HL-60 (cell line): ENCODE measurements at regions not wholly inside any gene's neighbourhood (a gene's known extent, or its start where the extent isn't known, plus 50 kb on each side); places are given as distances from the start of the nearest gene placed in this dataset.

Source experiments
- DNase-seq, 2 experiments: peaks; one replicate each; pipeline ENCODE4 v3.0.0-alpha.2; 2010 to 2020; ENCODE audit warnings: low read depth in 1 of 2, low spot score in 1 of 2
- H3K27ac ChIP-seq: fragments of 250-450 bp; sonication (Bioruptor Pico); replicated peaks from 2 replicates; pipeline ENCODE4 v1.5.1; 2020; ENCODE audit warnings: mild to moderate bottlenecking, moderate library complexity
- H3K27me3 ChIP-seq: fragments of 250-450 bp; sonication (Bioruptor Pico); 2 replicates; pipeline ENCODE4 v1.5.1; 2021; ENCODE audit warnings: mild to moderate bottlenecking, moderate library complexity; ENCODE audit not compliant: insufficient read depth, poor library complexity, severe bottlenecking
- H3K4me3 ChIP-seq: replicated peaks from 2 replicates; pipeline ENCODE4 v1.5.1; 2011; ENCODE audit warnings: mild to moderate bottlenecking, control low read depth, low read length; ENCODE audit not compliant: insufficient read depth
- GABPA ChIP-seq: IDR thresholded peaks from 2 replicates; pipeline ENCODE4 v1.6.1; 2012; ENCODE audit warnings: low read depth
- POLR2AphosphoS5 ChIP-seq: IDR thresholded peaks from 2 replicates; pipeline ENCODE4 v1.6.1; 2012; ENCODE audit warnings: low read depth
- SPI1 ChIP-seq: IDR thresholded peaks from 2 replicates; pipeline ENCODE4 v1.6.1; 2012; ENCODE audit warnings: low read depth, mild to moderate bottlenecking, borderline replicate concordance
- TF ChIP-seq, protein P1 (sequence below): IDR thresholded peaks from one replicate; pipeline ENCODE4 v1.5.1; 2011; ENCODE audit warnings: low read length, control low read depth, inconsistent platforms; ENCODE audit not compliant: insufficient read depth
- TF ChIP-seq, protein P2 (sequence below): IDR thresholded peaks from 2 replicates; pipeline ENCODE4 v1.6.1; 2012; ENCODE audit warnings: low read depth; ENCODE audit not compliant: insufficient replicate concordance

DNA sequence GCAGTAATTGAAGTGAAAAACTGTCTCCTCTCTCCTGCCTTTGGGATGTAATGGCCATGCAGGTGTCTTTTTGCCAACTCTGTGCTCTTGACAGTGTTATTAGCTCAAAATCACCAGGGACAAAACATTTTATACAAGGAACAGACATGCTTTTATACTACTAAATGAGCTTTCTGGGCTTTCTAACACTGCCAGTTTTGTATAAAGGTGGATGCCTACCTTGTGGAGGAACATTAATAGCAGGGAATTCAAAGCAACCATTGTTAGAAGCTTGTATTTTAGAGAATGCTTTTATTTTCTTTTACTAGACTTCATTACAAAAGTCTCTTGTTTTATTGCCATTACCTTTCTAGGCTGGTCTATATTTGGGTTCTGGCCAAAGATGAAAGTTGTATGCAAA, 54.7 kb upstream of the ARSJ start:
- Histone ChIP-seq H3K27me3 (no peaks in the 10 kb centered on the region), H3K4me3 (no peak overlapping the region), H3K27ac (no peak overlapping the region)
- no peak for TF ChIP-seq POLR2AphosphoS5
- TF ChIP-seq SPI1: no peak
- no peak for DNase-seq

DNA sequence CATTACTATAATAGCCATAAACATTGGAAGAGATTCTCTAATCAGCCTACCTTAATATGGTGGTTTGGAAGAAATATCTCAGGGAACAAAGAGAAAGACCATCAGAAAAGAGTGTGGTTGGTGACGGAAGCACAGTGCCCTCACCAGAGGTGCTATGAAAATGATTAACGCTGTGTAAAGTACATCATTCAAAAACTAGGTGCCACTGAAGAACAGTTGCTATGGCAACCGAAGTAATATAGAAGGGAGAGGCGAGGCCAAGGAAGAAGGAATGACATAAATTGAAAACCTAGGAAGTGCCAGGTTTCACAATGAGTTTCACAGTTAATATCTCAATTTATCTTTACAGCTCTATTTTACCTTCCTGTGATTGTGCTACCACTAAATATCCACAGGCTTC, 57.0 kb upstream of the ARSJ start:
- Histone ChIP-seq H3K4me3 (no peak overlapping the region), H3K27ac (no peak overlapping the region), H3K27me3 (no peaks in the 10 kb centered on the region)
- TF ChIP-seq GABPA (no peak), POLR2AphosphoS5 (no peak), SPI1 (no peak)
- TF ChIP-seq, protein P1, sequence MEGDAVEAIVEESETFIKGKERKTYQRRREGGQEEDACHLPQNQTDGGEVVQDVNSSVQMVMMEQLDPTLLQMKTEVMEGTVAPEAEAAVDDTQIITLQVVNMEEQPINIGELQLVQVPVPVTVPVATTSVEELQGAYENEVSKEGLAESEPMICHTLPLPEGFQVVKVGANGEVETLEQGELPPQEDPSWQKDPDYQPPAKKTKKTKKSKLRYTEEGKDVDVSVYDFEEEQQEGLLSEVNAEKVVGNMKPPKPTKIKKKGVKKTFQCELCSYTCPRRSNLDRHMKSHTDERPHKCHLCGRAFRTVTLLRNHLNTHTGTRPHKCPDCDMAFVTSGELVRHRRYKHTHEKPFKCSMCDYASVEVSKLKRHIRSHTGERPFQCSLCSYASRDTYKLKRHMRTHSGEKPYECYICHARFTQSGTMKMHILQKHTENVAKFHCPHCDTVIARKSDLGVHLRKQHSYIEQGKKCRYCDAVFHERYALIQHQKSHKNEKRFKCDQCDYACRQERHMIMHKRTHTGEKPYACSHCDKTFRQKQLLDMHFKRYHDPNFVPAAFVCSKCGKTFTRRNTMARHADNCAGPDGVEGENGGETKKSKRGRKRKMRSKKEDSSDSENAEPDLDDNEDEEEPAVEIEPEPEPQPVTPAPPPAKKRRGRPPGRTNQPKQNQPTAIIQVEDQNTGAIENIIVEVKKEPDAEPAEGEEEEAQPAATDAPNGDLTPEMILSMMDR: no peak
- TF ChIP-seq, protein P2, sequence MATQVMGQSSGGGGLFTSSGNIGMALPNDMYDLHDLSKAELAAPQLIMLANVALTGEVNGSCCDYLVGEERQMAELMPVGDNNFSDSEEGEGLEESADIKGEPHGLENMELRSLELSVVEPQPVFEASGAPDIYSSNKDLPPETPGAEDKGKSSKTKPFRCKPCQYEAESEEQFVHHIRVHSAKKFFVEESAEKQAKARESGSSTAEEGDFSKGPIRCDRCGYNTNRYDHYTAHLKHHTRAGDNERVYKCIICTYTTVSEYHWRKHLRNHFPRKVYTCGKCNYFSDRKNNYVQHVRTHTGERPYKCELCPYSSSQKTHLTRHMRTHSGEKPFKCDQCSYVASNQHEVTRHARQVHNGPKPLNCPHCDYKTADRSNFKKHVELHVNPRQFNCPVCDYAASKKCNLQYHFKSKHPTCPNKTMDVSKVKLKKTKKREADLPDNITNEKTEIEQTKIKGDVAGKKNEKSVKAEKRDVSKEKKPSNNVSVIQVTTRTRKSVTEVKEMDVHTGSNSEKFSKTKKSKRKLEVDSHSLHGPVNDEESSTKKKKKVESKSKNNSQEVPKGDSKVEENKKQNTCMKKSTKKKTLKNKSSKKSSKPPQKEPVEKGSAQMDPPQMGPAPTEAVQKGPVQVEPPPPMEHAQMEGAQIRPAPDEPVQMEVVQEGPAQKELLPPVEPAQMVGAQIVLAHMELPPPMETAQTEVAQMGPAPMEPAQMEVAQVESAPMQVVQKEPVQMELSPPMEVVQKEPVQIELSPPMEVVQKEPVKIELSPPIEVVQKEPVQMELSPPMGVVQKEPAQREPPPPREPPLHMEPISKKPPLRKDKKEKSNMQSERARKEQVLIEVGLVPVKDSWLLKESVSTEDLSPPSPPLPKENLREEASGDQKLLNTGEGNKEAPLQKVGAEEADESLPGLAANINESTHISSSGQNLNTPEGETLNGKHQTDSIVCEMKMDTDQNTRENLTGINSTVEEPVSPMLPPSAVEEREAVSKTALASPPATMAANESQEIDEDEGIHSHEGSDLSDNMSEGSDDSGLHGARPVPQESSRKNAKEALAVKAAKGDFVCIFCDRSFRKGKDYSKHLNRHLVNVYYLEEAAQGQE: no peak
- no peak for DNase-seq

DNA sequence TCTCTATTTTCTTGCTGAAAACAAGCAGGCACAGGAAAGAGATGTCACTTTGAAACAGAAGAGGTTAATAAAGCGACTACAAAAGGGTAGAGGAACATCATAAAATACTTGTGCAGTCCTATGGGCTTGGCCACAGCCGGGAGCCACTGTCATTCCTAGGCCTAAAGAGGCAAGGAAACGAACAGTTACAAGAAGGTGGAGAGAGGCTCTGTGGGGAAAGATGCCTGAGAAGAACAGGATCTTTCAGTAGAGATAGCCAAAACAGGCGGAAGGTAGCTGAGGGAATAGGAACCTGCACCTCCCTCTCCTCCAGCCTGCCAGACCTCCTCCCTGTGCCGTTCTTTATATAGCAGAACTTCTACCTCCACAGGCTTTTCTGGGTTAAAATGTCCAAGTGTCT, 57.4 kb upstream of the ARSJ start:
- no peak for DNase-seq
- H3K4me3 ChIP-seq: no peak overlapping the region
- no peak overlapping the region for H3K27ac ChIP-seq
- no peak for TF ChIP-seq POLR2AphosphoS5
- H3K27me3 ChIP-seq: no peaks in the 10 kb centered on the region

DNA sequence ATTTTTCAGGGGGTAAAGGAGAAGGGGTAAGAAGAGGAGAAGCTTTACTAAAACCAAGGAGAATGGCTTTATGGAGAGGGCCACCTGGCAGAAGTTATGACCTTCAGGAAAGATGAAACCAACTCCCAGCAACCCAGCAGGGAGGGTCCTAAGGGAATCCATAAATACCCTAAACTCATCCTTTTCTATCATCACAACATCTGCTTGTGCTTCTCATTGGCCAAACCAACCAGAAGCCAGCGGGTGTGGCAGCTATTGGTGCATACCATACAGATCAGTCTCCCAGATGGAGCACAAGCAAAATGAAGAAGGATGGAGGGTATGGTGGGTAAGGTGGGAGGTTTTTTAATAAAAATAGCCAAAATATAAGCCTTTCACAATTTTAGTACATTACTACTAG, 58.5 kb upstream of the ARSJ start:
- Histone ChIP-seq H3K27me3 (no peaks in the 10 kb centered on the region), H3K4me3 (no peak overlapping the region), H3K27ac (no peak overlapping the region)
- DNase-seq: no peak
- TF ChIP-seq, protein P2: no peak
- TF ChIP-seq GABPA: no peak
- TF ChIP-seq, protein P1: no peak
- no peak for TF ChIP-seq SPI1
- TF ChIP-seq POLR2AphosphoS5: no peak

DNA sequence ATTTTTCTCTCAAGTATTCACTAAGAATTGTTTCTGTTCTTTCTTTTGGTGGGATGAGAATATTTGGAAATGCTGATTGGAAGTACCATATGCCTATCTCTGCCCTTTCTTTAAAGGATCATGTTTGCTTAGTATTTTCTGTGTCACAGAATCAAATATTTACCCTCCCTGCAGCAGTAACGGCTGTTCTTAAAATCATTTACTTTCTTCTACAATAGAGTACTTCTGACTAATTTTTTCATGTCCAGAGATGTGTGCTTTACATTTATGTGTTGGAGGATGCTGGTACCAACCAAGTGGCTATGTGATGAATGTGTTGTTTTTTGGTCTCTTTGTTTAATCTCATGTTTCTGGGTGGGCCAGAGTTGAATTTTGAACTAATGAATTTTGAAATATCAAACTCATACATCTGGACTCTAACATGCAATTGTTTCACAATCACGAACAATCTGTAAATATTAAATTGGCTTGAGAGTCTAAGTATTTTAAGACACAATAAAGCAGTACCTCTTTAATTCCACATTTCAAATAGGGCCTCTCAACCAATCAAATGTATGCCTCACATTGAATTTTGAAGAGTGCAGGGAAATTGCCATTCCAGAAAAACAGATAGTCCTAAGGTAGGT, 59.4 kb upstream of the ARSJ start:
- TF ChIP-seq, protein P1: no peak
- TF ChIP-seq SPI1: no peak
- TF ChIP-seq, protein P2: no peak
- Histone ChIP-seq H3K27me3 (no peaks in the 10 kb centered on the region), H3K27ac (no peak overlapping the region), H3K4me3 (no peak overlapping the region)
- DNase-seq: no peak
